Stimulated activated CD4-positive, alpha-beta T cell treated with anti-CD3 and anti-CD28 coated beads, Interleukin-2, amount 100 ng/mL, for 24 hours (primary cell): ENCODE measurements at regions not wholly inside any gene's neighbourhood (a gene's known extent, or its start where the extent isn't known, plus 50 kb on each side); places are given as distances from the start of the nearest gene placed in this dataset.

Experiments
- DNase-seq, 2 donors: peaks; one replicate each; pipeline ENCODE4 v3.0.0-alpha.2; 2020

GRCh38 chr6:104613416-104614001 lies 246.2 kb downstream of the HACE1 start:
- no peak for DNase-seq

GRCh38 chr6:104612541-104612940 lies 247.2 kb downstream of the HACE1 start:
- DNase-seq = no peak

- no peak for DNase-seq
Measured at GRCh38 chr6:104608101-104608500, 251.6 kb downstream of the HACE1 start.

GRCh38 chr6:104607501-104607900 lies 252.2 kb downstream of the HACE1 start:
- no peak for DNase-seq

- no peak for DNase-seq
Measured at GRCh38 chr6:104606361-104606760, 253.4 kb downstream of the HACE1 start.

GRCh38 chr6:104604685-104605084 lies 255.0 kb downstream of the HACE1 start:
- DNase-seq = no peak

- DNase-seq = no peak
Measured at GRCh38 chr6:104603108-104603745, 256.5 kb downstream of the HACE1 start.

- DNase-seq = no peak
Measured at GRCh38 chr6:104601721-104602120, 258.0 kb downstream of the HACE1 start.

- no peak for DNase-seq
Measured at GRCh38 chr6:104601131-104601651, 258.5 kb downstream of the HACE1 start.

GRCh38 chr6:104600639-104600931 lies 259.1 kb downstream of the HACE1 start:
- DNase-seq = no peak

- DNase-seq = no peak
Measured at GRCh38 chr6:104599821-104600638, 259.7 kb downstream of the HACE1 start.

- DNase-seq = no peak
Measured at GRCh38 chr6:104597541-104598050, 262.1 kb downstream of the HACE1 start.

GRCh38 chr6:104596091-104596490 lies 263.6 kb downstream of the HACE1 start:
- DNase-seq = no peak

GRCh38 chr6:104595311-104595820 lies 264.4 kb downstream of the HACE1 start:
- DNase-seq = no peak

- DNase-seq = no peak
Measured at GRCh38 chr6:104591573-104592334, 268.0 kb downstream of the HACE1 start.

GRCh38 chr6:104589940-104590339 lies 269.8 kb downstream of the HACE1 start:
- no peak for DNase-seq

GRCh38 chr6:104585646-104586045 lies 274.1 kb downstream of the HACE1 start:
- no peak for DNase-seq

GRCh38 chr6:104580452-104580851 lies 279.3 kb downstream of the HACE1 start:
- no peak for DNase-seq

GRCh38 chr6:104579310-104579863 lies 280.3 kb downstream of the HACE1 start:
- no peak for DNase-seq

GRCh38 chr6:104575536-104575935 lies 284.2 kb downstream of the HACE1 start:
- no peak for DNase-seq

- DNase-seq = no peak
Measured at GRCh38 chr6:104574135-104574750, 285.5 kb downstream of the HACE1 start.

GRCh38 chr6:104573350-104573749 lies 286.4 kb downstream of the HACE1 start:
- DNase-seq = no peak
